HG02840 (cell line): ENCODE measurements at regions not wholly inside any gene's neighbourhood (a gene's known extent, or its start where the extent isn't known, plus 50 kb on each side); places are given as distances from the start of the nearest gene placed in this dataset.

Source experiments
- ATAC-seq: cut with Tn5 transposase; IDR thresholded peaks from one replicate; pipeline ENCODE4 v1.9.1; 2021; ENCODE audit warnings: mild to moderate bottlenecking, moderate library complexity, moderate number of reproducible peaks; ENCODE audit not compliant: unreplicated experiment, low FRiP score

DNA sequence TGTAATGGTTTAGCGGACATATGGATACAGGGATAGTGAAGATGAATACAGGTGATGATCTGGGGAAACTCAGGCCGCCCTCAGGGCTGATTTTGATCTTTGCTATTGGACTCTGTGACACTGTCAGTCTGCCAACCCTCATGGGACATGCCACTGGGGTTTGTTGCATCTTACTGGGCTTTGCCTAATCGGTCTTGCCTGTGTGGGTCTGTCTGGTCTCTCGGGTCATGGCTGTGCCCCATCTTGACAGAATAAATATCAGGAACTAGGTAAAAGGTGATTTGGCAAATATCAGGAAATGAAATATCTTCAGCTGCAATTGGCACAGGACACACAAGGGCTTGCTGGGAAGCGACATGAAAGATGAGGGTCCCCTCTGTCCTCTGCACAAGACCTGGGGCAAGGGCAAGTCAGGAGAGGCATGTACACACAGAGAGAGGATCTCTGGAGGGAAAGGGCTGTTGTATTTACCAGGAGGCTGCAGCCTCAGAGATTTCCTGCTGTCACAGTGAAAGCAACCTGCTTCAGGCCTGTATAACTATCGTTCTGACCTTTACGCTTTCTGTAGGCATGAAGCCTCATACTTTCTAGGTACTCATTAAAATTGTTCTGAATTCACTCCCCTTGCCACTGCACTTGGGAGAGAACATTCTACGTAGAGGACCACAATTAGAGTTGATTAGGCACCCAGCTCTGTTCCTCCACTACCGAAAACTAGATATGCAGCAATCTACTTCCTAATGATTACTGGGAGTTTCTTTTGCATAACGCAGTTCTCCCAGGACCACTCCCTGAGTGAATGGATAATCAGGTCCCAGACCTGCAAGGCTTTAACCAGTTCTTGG, 52.0 kb upstream of the GADD45A start:
- ATAC-seq, result no peak

DNA sequence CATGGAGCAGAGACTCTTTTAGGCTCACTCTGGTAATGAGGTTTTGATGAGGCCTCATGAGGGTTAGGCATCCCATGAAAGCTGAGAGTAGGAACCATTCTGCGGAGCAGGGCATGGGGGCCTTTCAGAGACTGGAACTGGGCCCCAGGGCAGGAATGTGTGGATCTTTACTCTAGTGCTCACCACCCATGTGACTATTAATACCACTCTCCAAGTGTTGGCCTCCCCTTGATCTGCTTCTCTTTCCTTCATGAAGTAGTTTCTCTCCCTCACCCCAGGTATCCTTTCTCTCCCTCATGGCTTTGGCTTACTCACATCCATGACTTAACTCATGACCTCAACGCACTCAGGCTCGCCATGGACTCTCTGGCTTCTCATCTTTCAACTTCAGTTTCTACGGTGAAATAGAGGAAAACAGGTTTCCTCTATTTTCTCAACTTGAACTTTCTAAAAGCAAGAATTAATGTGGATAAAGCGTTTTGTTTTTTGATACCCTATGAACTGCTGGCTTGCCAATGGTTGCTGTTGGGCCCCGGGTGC, 50.5 kb upstream of the GADD45A start:
- ATAC-seq, result no peak

DNA sequence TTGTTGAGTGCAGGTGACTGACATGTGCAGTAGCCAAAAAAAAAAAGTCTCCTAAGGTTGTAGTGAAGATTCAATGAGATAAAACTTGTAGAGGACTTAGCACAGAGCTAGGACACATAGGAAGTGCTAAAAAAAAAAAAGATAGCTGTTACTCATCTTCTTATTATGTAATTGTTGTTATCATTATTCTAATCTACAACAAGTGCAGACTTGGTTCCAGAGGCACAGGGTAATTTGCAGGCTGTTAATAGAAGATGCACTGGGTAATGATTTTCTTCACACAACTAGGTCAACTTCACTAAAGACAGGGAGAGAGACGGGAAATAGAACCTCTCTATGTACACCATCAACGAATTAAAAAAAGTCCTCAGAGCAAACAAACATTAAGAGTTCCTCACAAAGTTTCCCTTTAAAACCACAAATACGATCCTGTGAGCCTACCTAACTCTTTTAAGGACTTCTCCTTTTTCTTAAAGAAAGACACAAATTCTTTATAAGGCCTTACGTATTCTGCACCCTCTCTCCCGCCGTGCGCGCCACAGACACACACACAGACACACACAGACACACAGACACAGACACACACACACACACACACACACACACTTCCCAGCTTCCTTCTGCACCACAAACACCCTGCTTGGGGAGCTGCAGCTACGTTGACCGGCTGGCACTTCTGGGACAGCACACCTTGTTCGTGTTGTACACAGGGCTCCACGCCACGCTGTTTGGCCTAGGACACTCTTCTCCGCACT, 49.8 kb upstream of the GADD45A start:
- no peak for ATAC-seq
